OCI-LY7 (cell line): ENCODE measurements at regions not wholly inside any gene's neighbourhood (a gene's known extent, or its start where the extent isn't known, plus 50 kb on each side); places are given as distances from the start of the nearest gene placed in this dataset.

Experiments used
- CTCF ChIP-seq: fragments of 200-600 bp; sonication (generic); conservative IDR thresholded peaks from 2 replicates; pipeline ENCODE4 v1.5.1; 2014; ENCODE audit warnings: mild to moderate bottlenecking, antibody characterized with exemption, low read length, moderate library complexity, mixed read lengths
- EZH2phosphoT487 ChIP-seq: fragments of 200-600 bp; sonication (generic); IDR thresholded peaks from 2 replicates; pipeline ENCODE4 v1.6.1; 2018; ENCODE audit warnings: low read depth, borderline replicate concordance, mild to moderate bottlenecking, mixed run types, antibody characterized with exemption, low read length, moderate library complexity, mixed read lengths

GRCh38 chr10:52409195-52409594 lies 95.1 kb downstream of the DKK1 start:
- TF ChIP-seq CTCF (no peak), EZH2phosphoT487 (no peak)
